GM12874 (cell line): ENCODE measurements at regions not wholly inside any gene's neighbourhood (a gene's known extent, or its start where the extent isn't known, plus 50 kb on each side); places are given as distances from the start of the nearest gene placed in this dataset.

ENCODE experiments used
- CTCF ChIP-seq: IDR thresholded peaks from 2 replicates; pipeline ENCODE4 v1.5.1; 2011; ENCODE audit warnings: low read depth, mild to moderate bottlenecking, control low read depth, low read length, moderate library complexity; ENCODE audit not compliant: insufficient read depth

DNA sequence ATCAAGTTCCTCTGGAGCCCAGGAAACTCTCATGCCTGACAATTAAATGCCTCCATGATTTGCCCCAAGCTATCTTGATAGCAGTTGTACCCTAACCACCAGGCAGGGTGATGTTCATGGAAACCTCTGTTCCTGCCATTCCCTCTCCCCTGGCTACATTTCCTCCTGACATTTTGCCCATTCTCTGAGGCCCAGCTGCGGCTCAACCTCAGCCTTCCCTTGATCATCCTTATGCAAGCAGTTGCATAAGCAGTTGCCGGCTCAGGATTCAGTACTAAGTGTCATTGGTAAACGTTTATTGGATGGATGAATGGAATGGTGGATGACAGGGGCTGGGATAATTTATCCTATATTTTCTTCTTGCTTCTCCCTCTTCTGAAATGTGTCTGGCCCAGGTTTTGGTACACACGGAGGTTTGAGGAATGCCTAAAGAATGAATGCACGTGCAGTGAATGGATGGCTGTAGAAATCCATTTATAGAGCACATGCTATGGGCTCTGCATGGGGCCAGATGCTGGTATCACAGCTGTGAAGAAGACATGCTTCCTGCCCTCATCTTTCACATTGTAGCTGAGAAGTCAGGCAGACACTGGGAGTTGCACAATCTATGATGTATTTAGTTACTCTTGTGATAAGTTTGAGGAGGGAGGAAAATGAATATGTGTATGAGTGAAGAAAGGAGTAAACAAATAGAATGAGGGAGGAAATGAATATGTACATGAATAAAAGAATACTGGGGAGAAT is 261.8 kb downstream of the FOXD2 start:
- no peak for TF ChIP-seq CTCF

DNA sequence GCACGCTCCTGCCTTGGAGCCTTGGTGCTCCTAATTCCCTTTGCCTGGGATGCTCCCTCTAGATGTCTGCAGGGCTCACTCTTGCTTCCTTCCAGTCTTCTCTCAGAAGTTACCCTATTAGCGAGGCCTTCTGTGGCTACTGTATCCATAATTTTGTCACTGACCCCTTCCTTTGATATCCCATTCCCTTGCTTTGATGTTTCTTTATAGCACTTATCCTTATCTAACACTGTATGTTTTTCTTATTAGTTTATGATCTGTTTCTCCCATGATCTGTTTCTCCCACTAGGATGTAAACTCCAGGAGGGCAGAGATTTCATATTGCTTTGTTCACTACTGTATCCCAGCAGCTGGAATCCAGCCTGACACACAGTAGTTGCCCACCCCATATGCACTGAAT is 263.4 kb downstream of the FOXD2 start:
- TF ChIP-seq CTCF, result no peak

GRCh38 chr1:47701741-47702515 is 264.1 kb downstream of the FOXD2 start:
- TF ChIP-seq CTCF, result no peak

- TF ChIP-seq CTCF, result no peak
Measured at GRCh38 chr1:47703156-47703825, 265.4 kb downstream of the FOXD2 start.

- TF ChIP-seq CTCF, result no peak
Measured at GRCh38 chr1:47703981-47704596, 266.2 kb downstream of the FOXD2 start.

DNA sequence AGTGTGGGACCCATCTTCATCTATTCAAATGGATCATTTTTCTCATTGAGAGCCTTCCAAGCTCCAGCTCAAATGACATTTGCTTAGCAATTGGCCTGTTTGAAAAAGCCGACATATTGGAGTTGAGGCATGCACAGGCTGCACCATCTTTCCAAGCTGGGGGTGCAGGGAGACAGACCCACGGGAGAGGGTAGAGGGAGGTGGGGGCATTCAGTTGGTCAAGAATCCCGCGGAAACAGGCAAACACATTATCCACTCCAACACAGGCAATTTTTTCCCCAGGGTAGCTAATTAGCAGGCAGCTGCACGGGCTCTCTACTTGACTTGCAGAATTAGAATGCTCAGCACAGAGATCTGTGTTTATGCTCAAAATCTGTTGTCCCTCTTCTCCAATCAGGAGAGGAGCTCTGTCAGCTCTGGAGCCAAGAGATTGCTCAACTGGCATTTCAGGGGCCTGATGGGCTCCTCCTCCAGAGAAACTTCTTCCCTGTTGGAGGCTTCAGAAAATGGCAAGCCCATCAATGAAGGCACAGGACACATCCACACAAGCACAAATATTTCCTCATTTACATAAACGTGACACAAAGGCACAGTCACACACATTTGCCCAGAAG is 267.8 kb downstream of the FOXD2 start:
- no peak for TF ChIP-seq CTCF
